ENCODE measurements at regions not wholly inside any gene's neighbourhood (a gene's known extent, or its start where the extent isn't known, plus 50 kb on each side); places are given as distances from the start of the nearest gene placed in this dataset.

GRCh38 chr12:42728287-42728686 lies 138.7 kb upstream of the PRICKLE1 start:
- Histone ChIP-seq H4K20me1 (ENCODE audit: control insufficient read depth, extremely low read depth, insufficient read depth, low read length) (no peaks in the 10 kb centered on the region), H3K4me1 (ENCODE audit: control insufficient read depth, extremely low read depth, insufficient read depth, low read length) (no peaks in the 10 kb centered on the region), H3K4me3 (ENCODE audit: control insufficient read depth in 2 of 3, extremely low read depth in 1 of 3, insufficient read depth in 2 of 3, low read depth in 1 of 3, low read length in 3 of 3) (no peak overlapping the region), H3K36me3 (ENCODE audit: control insufficient read depth in 2 of 2, extremely low read depth in 1 of 2, insufficient read depth in 2 of 2, low read length in 2 of 2) (no peaks in the 10 kb centered on the region), H3K4me2 (ENCODE audit: control insufficient read depth, extremely low read depth, insufficient read depth, low read depth, low read length) (no peak overlapping the region), H3K79me2 (ENCODE audit: control insufficient read depth, insufficient read depth, low read length) (no peaks in the 10 kb centered on the region), H3K9me3 (ENCODE audit: control insufficient read depth, low read depth, low read length) (peaks cover 1% of the 10 kb centered on the region), H3K9me1 (ENCODE audit: control insufficient read depth, extremely low read depth, insufficient read depth, low read length) (no peaks in the 10 kb centered on the region), H3K9ac (ENCODE audit: control insufficient read depth, extremely low read depth, insufficient read depth, low read length) (no peak overlapping the region), H3K27ac (ENCODE audit: control insufficient read depth, insufficient read depth, low read length) (no peak overlapping the region), H3K27me3 (ENCODE audit: control insufficient read depth, extremely low read depth, insufficient read depth, low read length) (no peaks in the 10 kb centered on the region), H2AFZ (ENCODE audit: control insufficient read depth, low read length) (no peak overlapping the region)
- TF ChIP-seq EZH2 (IDR thresholded peaks at IDR 0.05; ENCODE audit: low read length) (no peak), CTCF (optimal IDR thresholded peaks at IDR 0.05 in 1 of 3, IDR thresholded peaks at IDR 0.05 in 1 of 3, conservative IDR thresholded peaks at IDR 0.05 in 1 of 3; ENCODE audit: extremely low read depth in 1 of 3, insufficient read depth in 2 of 3, low read length in 3 of 3) (no peak)
- FAIRE-seq (no peak), DNase-seq (ENCODE audit: low read depth, low spot score) (no peak)
- dilution Hi-C loops (cut with MboI; ENCODE audit: extremely low pct_ligation_motif_present, low sequenced_read_pairs) = no loop called here

- no peaks in the 10 kb centered on the region for H3K79me2 ChIP-seq (ENCODE audit: control insufficient read depth, insufficient read depth, low read length)
- H3K9me3 ChIP-seq (ENCODE audit: control insufficient read depth, low read depth, low read length) = peaks cover 1% of the 10 kb centered on the region
- TF ChIP-seq EZH2 (IDR thresholded peaks at IDR 0.05; ENCODE audit: low read length) = no peak
- TF ChIP-seq CTCF (optimal IDR thresholded peaks at IDR 0.05 in 1 of 3, IDR thresholded peaks at IDR 0.05 in 1 of 3, conservative IDR thresholded peaks at IDR 0.05 in 1 of 3; ENCODE audit: extremely low read depth in 1 of 3, insufficient read depth in 2 of 3, low read length in 3 of 3) = no peak
- H4K20me1 ChIP-seq (ENCODE audit: control insufficient read depth, extremely low read depth, insufficient read depth, low read length) = no peaks in the 10 kb centered on the region
- no peak overlapping the region for H3K27ac ChIP-seq (ENCODE audit: control insufficient read depth, insufficient read depth, low read length)
- H3K9ac ChIP-seq (ENCODE audit: control insufficient read depth, extremely low read depth, insufficient read depth, low read length) = no peak overlapping the region
- dilution Hi-C loops (cut with MboI; ENCODE audit: extremely low pct_ligation_motif_present, low sequenced_read_pairs) = no loop called here
- no peaks in the 10 kb centered on the region for H3K9me1 ChIP-seq (ENCODE audit: control insufficient read depth, extremely low read depth, insufficient read depth, low read length)
- no peak overlapping the region for H3K4me2 ChIP-seq (ENCODE audit: control insufficient read depth, extremely low read depth, insufficient read depth, low read depth, low read length)
- no peak overlapping the region for H3K4me3 ChIP-seq (ENCODE audit: control insufficient read depth in 2 of 3, extremely low read depth in 1 of 3, insufficient read depth in 2 of 3, low read depth in 1 of 3, low read length in 3 of 3)
- no peaks in the 10 kb centered on the region for H3K36me3 ChIP-seq (ENCODE audit: control insufficient read depth in 2 of 2, extremely low read depth in 1 of 2, insufficient read depth in 2 of 2, low read length in 2 of 2)
- FAIRE-seq (peak; percentile 81), DNase-seq (ENCODE audit: low read depth, low spot score) (no peak)
- H3K4me1 ChIP-seq (ENCODE audit: control insufficient read depth, extremely low read depth, insufficient read depth, low read length) = no peaks in the 10 kb centered on the region
- H3K27me3 ChIP-seq (ENCODE audit: control insufficient read depth, extremely low read depth, insufficient read depth, low read length) = no peaks in the 10 kb centered on the region
- no peak overlapping the region for H2AFZ ChIP-seq (ENCODE audit: control insufficient read depth, low read length)
Observed at GRCh38 chr12:42725809-42726208, 136.3 kb upstream of the PRICKLE1 start.

Data from keratinocyte (primary cell).